ENCODE measurements at regions not wholly inside any gene's neighbourhood (a gene's known extent, or its start where the extent isn't known, plus 50 kb on each side); places are given as distances from the start of the nearest gene placed in this dataset.

DNA sequence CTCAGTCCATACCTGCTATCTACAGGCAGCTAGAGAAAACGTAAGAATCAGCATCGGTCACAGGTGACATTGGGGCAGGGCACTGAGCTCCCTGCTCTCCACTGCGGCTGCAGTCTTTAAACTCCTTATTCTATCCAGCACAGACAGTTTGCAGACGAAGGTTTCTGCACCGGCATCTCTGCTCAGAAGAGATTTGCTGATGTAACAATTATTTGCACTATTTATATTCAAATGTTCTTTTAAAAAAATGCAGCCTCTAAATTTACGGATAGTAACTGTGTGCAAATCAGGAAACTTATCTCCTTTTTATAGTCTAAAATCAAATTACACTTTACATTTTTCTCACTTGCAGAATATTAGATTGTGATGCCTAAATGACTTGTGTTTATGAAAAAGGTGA lies 671.0 kb downstream of the VRK1 start:
- in situ Hi-C loops (cut with HindIII; ENCODE audit: low sequenced_read_pairs), result no loop called here
- no peak overlapping the region for H3K4me3 ChIP-seq (ENCODE audit: low read depth, low read length)
- TF ChIP-seq, protein P1, sequence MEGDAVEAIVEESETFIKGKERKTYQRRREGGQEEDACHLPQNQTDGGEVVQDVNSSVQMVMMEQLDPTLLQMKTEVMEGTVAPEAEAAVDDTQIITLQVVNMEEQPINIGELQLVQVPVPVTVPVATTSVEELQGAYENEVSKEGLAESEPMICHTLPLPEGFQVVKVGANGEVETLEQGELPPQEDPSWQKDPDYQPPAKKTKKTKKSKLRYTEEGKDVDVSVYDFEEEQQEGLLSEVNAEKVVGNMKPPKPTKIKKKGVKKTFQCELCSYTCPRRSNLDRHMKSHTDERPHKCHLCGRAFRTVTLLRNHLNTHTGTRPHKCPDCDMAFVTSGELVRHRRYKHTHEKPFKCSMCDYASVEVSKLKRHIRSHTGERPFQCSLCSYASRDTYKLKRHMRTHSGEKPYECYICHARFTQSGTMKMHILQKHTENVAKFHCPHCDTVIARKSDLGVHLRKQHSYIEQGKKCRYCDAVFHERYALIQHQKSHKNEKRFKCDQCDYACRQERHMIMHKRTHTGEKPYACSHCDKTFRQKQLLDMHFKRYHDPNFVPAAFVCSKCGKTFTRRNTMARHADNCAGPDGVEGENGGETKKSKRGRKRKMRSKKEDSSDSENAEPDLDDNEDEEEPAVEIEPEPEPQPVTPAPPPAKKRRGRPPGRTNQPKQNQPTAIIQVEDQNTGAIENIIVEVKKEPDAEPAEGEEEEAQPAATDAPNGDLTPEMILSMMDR (IDR thresholded peaks at IDR 0.05; ENCODE audit: low read depth, low read length, missing control alignments), result no peak
- DNase-seq (ENCODE audit: low read depth), result no peak

DNA sequence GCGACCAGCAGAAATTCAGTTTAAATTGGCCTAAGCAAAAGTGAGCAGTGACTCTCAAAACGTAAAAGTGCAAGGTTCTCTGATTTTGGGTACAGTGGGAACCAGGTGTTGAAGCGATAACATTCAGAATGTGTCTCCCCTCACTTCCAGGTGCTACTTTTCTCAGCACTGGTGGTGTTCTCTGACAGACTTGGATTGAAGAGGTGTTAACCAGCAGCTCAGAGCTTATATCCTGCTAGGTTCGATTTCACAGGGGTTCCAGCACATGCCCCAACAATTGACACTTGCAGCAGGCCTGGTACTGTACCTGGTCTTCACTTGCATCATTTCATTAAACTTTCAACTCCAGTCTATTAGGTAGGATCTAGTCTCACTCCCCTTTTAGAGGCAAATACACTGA lies 680.2 kb downstream of the VRK1 start:
- no peak for DNase-seq (ENCODE audit: low read depth)
- in situ Hi-C loops (cut with HindIII; ENCODE audit: low sequenced_read_pairs), result no loop called here
- H3K4me3 ChIP-seq (ENCODE audit: low read depth, low read length), result no peak overlapping the region
- TF ChIP-seq, protein P1 (IDR thresholded peaks at IDR 0.05; ENCODE audit: low read depth, low read length, missing control alignments), result no peak

DNA sequence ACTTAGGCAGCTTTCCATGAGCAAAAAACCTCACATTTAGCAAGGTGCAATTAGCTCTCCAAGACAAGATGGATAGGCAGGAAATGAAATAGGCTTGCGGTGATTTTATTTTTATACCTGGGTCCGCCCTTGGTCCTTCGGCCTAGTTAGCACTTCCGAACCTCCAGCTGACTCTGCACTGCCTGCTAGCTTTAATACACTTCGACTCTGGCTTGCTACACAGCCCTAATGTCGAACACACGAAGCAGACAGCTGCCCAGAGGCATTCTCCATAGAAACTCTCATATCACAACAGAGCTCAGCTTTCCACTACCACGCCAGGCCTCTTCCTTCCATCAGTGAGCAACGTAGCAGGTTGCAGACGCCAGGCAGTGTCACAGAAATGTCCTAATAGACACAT lies 688.0 kb downstream of the VRK1 start:
- in situ Hi-C loops (cut with HindIII; ENCODE audit: low sequenced_read_pairs), result no loop called here
- TF ChIP-seq, protein P1 (IDR thresholded peaks at IDR 0.05; ENCODE audit: low read depth, low read length, missing control alignments), result no peak
- no peak for DNase-seq (ENCODE audit: low read depth)
- no peak overlapping the region for H3K4me3 ChIP-seq (ENCODE audit: low read depth, low read length)

DNA sequence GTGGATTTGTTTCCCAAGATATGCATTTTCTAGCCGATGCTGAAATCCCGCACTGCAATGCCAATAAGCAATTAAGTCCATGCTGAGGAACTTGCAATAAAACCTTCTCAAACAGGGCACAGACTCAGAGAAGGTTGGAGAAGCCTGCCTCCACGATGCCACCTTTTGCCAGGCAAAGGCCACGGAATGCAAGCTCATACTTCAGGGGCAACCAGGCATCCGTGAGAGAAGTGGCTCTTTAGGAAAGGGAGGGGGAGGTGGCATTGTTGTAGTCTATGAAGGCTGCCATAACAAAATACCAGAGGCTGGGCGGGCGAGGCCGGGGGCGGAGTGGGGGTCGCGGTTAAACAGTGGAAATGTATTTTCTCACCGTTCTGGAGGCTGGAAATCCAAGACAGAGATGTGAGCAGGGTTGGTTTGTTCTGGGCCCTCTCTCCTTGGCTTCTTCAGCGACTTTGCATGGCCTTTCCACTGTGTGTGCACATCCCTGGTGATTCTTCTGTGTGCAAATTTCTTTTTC lies 689.5 kb downstream of the VRK1 start:
- TF ChIP-seq, protein P1 (IDR thresholded peaks at IDR 0.05; ENCODE audit: low read depth, low read length, missing control alignments), result no peak
- H3K4me3 ChIP-seq (ENCODE audit: low read depth, low read length), result no peak overlapping the region
- DNase-seq (ENCODE audit: low read depth), result no peak
- in situ Hi-C loops (cut with HindIII; ENCODE audit: low sequenced_read_pairs), result no loop called here

DNA sequence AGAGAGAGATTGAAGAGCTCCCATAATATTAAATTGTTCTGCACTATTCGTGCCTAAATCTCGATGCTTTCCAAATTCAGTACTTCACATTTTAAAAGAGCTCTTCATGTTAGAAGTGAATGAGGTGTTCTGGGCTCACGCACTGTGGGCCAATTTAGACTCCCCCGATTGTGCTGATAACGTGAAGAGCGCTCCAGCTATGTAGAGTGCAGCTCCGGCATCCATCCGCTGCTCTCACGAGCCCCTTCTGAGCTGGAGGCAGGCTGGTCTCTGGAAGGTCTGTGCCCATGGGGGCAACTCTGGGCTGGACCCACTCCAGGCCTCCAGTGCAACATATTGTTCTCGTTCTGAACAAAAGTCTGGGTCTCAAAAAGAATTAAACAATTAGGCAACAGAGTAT lies 692.6 kb downstream of the VRK1 start:
- TF ChIP-seq, protein P1 (IDR thresholded peaks at IDR 0.05; ENCODE audit: low read depth, low read length, missing control alignments), result no peak
- no peak for DNase-seq (ENCODE audit: low read depth)
- in situ Hi-C loops (cut with HindIII; ENCODE audit: low sequenced_read_pairs), result no loop called here
- H3K4me3 ChIP-seq (ENCODE audit: low read depth, low read length), result no peak overlapping the region

DNA sequence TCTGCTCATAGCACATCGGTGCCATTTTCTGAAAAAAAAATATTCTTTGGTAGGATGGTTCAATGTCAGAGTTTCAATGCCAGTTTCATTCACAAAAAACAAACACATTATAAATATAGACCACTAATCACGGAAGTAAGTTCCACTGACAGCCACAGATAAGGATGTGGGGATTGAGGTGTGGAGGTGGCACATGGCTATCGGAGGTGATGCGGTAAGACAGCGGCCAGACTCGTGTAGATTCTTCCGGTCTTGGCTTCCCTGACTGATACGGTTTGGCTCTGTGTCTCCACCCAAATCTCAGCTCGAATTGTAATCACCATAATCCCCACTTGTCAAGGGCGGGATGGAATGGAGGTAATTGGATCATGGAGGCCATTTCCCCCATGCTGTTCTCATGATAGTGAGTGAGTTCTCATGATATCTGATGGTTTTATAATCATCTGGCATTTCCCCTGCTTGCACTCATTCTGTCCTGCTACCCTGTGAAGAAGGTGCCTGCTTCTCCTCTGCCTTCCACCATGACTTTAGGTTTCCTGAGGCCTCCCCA lies 693.4 kb downstream of the VRK1 start:
- no peak for DNase-seq (ENCODE audit: low read depth)
- no peak overlapping the region for H3K4me3 ChIP-seq (ENCODE audit: low read depth, low read length)
- in situ Hi-C loops (cut with HindIII; ENCODE audit: low sequenced_read_pairs), result no loop called here
- TF ChIP-seq, protein P1 (IDR thresholded peaks at IDR 0.05; ENCODE audit: low read depth, low read length, missing control alignments), result no peak
